Adrenal gland (tissue), 5 donors: ENCODE measurements at regions not wholly inside any gene's neighbourhood (a gene's known extent, or its start where the extent isn't known, plus 50 kb on each side); places are given as distances from the start of the nearest gene placed in this dataset.

ENCODE experiments used
- POLR2A ChIP-seq, 2 donors: fragments of 450-650 bp; IDR thresholded peaks; one replicate each; pipeline ENCODE4 v1.6.1; 2017; ENCODE audit warnings: antibody characterized with exemption in 2 of 2, mild to moderate bottlenecking in 2 of 2, moderate library complexity in 1 of 2
- TF ChIP-seq, protein P1 (sequence below), 6 experiments: fragments of 450-650 bp in 4 of 6; fragments of 200-600 bp in 2 of 6; sonication (generic) in 1 of 6; IDR thresholded peaks; 1 replicate in 5 of 6; 2 replicates in 1 of 6; pipeline versions ENCODE4 v1.5.1 to v1.8.0; 2016 to 2021; ENCODE audit warnings: antibody characterized with exemption in 6 of 6, mild to moderate bottlenecking in 2 of 6, moderate library complexity in 1 of 6
- donor health status: DM: no; HTN: no; CAD: no.

DNA sequence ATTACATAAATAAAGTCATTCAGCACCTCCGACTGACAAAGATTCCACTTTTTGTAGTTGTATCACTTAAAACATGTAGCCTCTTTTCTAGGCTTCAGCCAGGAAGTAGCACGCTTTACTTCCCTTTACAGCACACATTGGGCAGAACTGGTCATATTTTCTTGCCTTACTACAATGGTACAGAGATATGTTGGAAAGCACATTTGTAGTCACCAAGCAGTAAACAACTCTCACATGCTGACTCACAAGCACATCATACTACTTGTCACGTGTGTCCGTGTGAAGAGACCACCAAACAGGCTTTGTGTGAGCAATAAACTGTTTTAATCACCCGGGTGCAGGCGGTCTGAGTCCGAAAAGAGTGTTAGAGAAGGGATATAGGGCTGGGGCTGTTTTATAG is 1071.8 kb downstream of the DNAJB9 start:
- TF ChIP-seq POLR2A (IDR thresholded peaks at IDR 0.05), result no peak
- TF ChIP-seq, protein P1, sequence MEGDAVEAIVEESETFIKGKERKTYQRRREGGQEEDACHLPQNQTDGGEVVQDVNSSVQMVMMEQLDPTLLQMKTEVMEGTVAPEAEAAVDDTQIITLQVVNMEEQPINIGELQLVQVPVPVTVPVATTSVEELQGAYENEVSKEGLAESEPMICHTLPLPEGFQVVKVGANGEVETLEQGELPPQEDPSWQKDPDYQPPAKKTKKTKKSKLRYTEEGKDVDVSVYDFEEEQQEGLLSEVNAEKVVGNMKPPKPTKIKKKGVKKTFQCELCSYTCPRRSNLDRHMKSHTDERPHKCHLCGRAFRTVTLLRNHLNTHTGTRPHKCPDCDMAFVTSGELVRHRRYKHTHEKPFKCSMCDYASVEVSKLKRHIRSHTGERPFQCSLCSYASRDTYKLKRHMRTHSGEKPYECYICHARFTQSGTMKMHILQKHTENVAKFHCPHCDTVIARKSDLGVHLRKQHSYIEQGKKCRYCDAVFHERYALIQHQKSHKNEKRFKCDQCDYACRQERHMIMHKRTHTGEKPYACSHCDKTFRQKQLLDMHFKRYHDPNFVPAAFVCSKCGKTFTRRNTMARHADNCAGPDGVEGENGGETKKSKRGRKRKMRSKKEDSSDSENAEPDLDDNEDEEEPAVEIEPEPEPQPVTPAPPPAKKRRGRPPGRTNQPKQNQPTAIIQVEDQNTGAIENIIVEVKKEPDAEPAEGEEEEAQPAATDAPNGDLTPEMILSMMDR (IDR thresholded peaks at IDR 0.05), result no peak
